GM19468 (cell line): ENCODE measurements at regions not wholly inside any gene's neighbourhood (a gene's known extent, or its start where the extent isn't known, plus 50 kb on each side); places are given as distances from the start of the nearest gene placed in this dataset.
A peak's percentile ranks its signal among the peaks of the same experiment; 100 is the strongest.

Experiments
- ATAC-seq: cut with Tn5 transposase; IDR thresholded peaks from one replicate; pipeline ENCODE4 v1.9.1; 2021; ENCODE audit warnings: mild to moderate bottlenecking, moderate library complexity, moderate number of reproducible peaks; ENCODE audit not compliant: unreplicated experiment; ENCODE audit errors: extremely low read depth

- no peak for ATAC-seq
These were observed 355.3 kb downstream of the RNF144B start for GRCh38 chr6:18742406-18742805.

GRCh38 chr6:18746727-18747126 lies 359.6 kb downstream of the RNF144B start:
- ATAC-seq, result no peak

- no peak for ATAC-seq
These were observed 361.2 kb downstream of the RNF144B start for GRCh38 chr6:18748314-18748713.

GRCh38 chr6:18752278-18753068 lies 365.3 kb downstream of the RNF144B start:
- ATAC-seq, result no peak

GRCh38 chr6:18753076-18753475 lies 365.9 kb downstream of the RNF144B start:
- ATAC-seq, result no peak

GRCh38 chr6:18763086-18763485 lies 375.9 kb downstream of the RNF144B start:
- ATAC-seq, result no peak

GRCh38 chr6:18784794-18785193 lies 397.6 kb downstream of the RNF144B start:
- ATAC-seq, result no peak

- no peak for ATAC-seq
These were observed 398.8 kb downstream of the RNF144B start for GRCh38 chr6:18785810-18786490.

GRCh38 chr6:18792866-18793265 lies 405.7 kb downstream of the RNF144B start:
- ATAC-seq, result no peak

- ATAC-seq, result no peak
These were observed 408.6 kb downstream of the RNF144B start for GRCh38 chr6:18795726-18796125.

- ATAC-seq, result no peak
These were observed 433.6 kb downstream of the RNF144B start for GRCh38 chr6:18820725-18821124.

- ATAC-seq, result peak; percentile 52
These were observed 436.7 kb downstream of the RNF144B start for GRCh38 chr6:18823782-18824386.

GRCh38 chr6:18829272-18829870 lies 442.2 kb downstream of the RNF144B start:
- no peak for ATAC-seq

- ATAC-seq, result no peak
These were observed 448.8 kb downstream of the RNF144B start for GRCh38 chr6:18835976-18836375.

GRCh38 chr6:18837013-18837412 lies 449.9 kb downstream of the RNF144B start:
- no peak for ATAC-seq

- ATAC-seq, result no peak
These were observed 455.4 kb downstream of the RNF144B start for GRCh38 chr6:18842534-18842933.

- no peak for ATAC-seq
These were observed 458.7 kb downstream of the RNF144B start for GRCh38 chr6:18845896-18846295.

GRCh38 chr6:18846327-18846726 lies 459.2 kb downstream of the RNF144B start:
- ATAC-seq, result no peak

- no peak for ATAC-seq
These were observed 474.1 kb downstream of the RNF144B start for GRCh38 chr6:18861204-18861603.

- ATAC-seq, result no peak
These were observed 496.1 kb downstream of the RNF144B start for GRCh38 chr6:18883268-18883667.

GRCh38 chr6:18883851-18884250 lies 496.7 kb downstream of the RNF144B start:
- ATAC-seq, result no peak
